CD4-positive, alpha-beta T cell treated with Interleukin-1 beta for 1 hour (primary cell): ENCODE measurements at regions not wholly inside any gene's neighbourhood (a gene's known extent, or its start where the extent isn't known, plus 50 kb on each side); places are given as distances from the start of the nearest gene placed in this dataset.
"Not testable (repeated sequence)": the region's sequence is repeated elsewhere in the genome, so short reads cannot be mapped to it uniquely, and the experiment has no call there.

ENCODE experiments used
- DNase-seq, 2 donors: peaks; one replicate each; pipeline ENCODE4 v3.0.0-alpha.2; 2020 to 2022

DNA sequence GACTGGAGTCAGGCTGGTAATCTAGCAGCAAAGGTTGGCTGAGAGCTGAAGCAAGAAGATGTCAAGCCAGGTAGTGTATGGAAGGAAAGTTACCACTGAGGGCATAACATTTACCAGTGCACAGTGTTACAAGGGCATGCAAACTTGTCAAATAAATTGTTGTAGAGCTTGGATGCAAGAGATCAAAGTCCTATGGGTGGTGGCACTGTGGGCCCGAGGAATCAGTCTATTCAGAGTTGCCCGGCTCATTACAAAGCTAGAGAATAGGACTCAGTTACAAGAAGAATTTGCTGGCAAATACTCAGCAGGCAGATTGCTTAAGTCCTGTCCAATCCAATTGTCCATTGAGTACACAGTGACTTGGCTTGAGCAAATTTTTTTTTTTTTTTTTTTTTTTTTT is 2043.8 kb downstream of the ARAP2 start:
- DNase-seq = no peak

DNA sequence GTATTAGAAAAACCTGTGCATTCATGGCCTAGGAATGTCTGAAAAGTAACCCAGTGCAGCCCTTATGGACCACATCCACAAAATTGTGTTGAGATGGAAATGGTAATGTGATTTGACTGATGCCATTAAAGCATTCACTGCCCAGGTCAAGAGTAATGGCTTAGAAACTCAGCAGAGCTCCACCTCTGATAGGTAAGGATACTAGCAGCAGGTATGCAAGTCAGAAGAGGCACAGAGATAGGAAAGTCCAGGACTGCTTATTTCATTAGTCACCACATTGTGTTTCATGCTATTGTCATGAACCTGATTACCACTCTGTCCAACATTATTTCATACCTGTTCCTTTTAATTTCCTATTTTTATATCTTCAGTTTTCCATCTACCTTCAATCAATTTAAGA is 2042.2 kb downstream of the ARAP2 start:
- DNase-seq = no peak

DNA sequence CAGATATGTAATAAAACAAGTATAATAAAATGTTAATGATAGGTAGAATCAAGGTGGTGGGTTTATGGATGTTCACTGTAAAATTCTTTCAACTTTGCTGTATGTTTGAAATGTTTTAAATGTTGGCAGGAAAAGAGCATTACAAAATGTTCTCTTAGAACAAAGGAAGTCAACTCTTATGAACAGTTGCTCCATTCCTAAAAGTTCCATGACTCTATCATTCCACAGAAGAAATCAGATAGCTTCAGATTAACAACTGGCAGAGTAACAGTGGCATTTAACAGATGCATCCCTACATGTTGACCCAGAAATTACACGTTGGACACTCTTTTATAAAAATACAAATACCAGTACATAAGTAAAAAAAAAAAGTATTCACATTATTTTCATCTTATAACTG is 2023.7 kb downstream of the ARAP2 start:
- no peak for DNase-seq

DNA sequence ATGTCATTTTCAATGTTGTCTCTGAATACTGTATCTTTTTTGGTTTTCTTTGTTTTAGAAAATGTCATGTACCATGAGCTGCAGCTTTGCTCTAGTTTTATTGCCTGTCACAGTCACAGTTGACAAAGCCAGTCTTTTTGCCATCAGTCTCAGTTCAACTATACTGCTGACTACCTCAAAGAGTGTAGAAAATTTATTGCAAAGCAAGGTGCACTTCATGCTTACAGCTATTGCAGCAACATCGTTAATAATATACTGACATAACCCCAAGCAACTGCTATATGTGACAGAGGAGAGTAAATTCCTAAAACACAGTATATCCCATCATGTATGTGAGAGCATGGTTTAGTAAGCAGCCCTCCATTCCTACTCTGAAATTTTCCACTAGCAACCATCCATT is 2022.3 kb downstream of the ARAP2 start:
- DNase-seq = no peak

DNA sequence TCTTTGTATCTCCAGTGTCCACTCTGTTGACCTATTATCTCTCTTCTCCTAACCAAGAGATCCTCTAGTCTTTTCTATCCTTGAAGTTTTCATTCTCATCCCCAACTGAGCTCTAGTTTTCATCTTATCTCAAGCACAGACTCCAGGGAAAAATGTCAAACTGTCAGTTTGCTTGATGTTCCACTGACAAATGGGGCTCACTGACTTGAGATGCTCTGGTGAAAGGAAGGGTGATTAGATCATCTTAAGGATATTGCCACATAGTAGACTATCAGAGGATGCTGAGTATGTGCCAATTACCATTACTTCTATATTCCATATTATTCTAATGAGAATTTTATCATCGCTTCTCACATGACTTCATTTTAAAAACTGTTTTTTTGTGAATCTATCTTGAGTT is 2008.2 kb downstream of the ARAP2 start:
- DNase-seq = no peak

DNA sequence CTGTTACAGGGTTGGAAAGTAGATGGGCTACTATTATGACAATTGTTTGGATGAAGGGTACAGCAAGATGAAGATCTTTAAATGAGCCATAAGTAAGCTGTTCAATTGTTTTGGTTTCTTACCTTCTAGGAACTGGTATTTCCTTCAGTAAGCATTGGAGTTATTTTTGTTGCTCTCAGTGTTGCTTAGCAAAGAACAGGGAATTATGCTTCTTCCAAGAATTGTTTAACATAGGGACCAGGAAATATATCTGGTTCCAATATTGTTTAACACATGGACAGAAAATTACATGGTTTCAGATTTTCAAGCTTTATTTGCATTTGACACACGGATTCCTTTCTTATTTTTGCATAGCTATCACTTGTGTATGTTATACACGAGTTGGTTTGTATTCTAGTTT is 1999.0 kb downstream of the ARAP2 start:
- DNase-seq = no peak

DNA sequence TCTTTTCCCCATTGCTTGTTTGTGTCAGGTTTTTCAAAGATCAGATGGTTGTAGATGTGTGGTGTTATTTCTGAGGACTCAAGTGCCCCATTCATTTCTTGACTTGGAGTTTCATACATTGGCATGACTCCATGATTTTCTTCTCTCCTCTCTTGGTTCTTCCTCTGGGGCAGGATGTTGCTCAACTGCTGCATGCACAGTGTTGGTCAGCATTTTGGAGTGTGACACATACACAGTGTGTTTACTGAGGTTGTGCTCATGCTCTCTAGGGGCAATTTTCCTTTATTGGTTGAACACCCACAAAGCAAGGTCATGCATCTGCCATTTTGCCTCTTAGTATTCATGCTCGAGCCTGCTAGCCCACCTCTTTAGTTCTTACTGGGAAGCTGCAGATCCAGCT is 1993.8 kb downstream of the ARAP2 start:
- no peak for DNase-seq

DNA sequence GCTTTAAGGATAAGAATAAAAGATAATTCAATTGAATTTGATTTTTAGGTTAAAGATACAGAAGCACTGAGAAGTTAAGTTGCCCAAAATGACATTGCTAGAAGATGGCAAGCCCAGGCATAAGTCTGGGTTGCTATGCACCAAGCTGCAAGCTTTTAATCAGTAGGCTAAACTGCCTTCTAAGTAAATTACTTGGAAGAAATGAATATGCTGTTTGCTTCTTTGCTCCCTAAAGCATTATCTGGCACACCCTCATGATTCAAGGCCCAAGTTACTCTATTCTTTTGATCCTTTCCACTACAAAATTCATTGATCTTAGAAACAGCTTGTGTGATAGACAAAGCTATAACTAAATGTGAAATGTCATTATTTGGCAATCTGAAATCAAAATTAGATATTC is 1991.1 kb downstream of the ARAP2 start:
- DNase-seq = no peak

DNA sequence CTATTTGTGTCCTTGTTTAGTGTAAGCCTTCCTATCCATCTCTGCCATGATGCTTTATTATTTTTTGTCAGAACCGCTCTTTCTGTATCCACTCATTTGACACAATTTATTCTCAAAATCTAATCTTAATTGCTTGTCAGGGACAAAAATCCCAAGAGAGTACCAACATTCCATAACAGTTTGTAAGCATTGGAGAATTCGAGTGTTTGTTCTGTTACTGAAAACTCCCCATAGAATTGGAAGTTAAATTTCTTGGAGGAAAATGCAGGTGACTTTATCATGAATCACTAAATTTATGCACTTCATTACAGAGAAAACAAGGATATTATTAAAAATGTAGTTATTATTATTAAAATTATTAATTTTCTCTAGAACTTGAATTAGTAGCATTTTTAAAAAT is 1986.1 kb downstream of the ARAP2 start:
- DNase-seq = no peak

DNA sequence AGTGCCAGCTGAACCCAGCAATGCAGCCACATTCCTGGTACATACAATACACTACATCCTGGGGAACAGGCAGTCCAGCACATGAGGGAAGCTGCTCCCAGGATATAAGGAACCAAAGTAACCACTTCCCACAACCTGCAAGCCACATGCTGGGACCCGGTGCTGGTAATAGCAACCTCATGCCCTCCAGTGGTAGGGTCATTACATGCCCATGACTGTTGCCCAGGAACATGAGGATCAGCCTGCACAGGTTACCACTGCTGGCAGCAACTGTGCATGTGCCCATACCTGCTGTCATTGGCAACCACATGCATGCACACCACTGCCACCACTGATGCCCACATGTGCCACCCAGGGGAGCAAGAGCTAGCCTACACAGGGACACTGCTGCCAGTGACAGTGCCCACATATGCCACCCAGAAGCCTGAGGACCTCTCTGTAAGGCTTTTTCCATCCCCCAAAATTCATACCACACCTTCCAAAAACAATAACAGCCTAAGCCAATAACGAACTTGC is 1982.5 kb downstream of the ARAP2 start:
- DNase-seq = no peak

DNA sequence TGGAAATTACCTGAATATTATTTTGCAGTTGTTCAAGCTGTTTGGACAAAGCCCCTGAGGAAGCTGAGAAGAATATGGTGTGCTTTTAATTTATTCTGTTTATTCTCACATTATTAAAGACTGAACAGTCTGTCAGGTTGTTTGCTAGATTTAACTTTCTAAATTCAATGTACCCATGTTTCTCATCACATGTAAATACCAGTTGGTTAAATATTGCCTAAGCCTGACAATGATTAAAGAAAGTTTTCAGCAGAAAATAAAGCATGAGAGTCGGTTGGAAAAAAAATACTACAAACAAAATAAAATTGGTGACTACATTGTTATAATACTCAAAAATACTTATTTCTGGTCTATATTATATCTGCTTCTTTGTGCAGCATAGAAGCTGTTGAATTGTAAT is 1974.7 kb downstream of the ARAP2 start:
- DNase-seq = no peak

DNA sequence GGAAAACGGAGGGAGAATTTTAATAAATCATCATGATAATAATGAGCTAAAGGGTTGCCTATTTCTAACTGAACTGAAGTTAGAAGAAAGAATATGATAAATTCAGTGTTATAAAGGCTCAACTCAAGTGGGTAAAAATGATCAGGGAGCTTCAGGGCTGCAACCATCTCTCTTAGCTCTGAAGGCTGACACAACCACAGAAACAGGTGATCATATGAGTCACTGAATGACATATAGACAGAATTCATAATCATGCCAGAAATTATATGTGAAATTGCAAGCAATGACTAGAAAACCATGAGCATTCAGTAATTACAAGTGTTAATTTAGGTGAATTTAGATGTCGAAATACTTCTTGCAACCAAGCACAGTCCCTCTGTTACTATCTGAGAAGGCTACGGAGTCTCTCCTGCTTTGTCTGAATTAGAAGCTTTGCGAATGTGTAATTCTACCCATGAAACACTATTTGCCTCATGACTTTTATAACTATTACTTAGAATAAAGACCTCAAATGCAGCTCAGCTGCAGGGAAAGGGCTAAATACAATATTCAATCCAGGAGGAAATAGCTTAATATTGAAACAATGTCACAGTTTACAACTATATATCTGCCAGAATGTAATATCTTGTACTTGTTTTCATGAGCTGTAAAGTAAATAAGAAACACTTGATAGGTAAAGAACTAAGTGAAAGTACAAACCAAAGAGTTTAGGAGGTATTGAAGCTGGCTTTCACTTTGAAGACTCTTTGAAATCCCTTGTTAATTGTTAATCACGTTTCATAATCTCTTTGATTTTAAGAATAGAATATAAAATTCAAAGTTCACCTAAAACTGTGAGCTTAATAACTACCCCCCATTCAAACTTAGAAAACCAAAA is 1972.6 kb downstream of the ARAP2 start:
- no peak for DNase-seq

DNA sequence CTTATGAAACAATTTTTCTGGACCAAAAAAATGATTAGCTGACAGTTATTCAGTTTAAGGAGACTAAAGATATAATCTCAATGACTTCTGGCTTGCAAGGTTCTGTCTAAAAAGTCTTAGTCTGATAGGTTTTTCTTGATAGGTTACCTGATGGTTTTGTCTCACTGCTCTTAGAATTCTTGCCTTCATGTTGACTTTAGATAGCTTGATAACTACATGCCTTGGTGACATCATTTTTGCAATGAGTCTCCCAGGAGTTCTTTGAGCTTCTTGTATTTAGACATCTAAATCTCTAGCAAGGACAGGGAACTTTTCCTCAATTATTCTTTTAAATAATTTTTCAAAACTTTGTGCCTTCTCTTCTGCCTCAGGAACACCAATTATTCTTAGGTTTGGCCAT is 1965.3 kb downstream of the ARAP2 start:
- DNase-seq = no peak

DNA sequence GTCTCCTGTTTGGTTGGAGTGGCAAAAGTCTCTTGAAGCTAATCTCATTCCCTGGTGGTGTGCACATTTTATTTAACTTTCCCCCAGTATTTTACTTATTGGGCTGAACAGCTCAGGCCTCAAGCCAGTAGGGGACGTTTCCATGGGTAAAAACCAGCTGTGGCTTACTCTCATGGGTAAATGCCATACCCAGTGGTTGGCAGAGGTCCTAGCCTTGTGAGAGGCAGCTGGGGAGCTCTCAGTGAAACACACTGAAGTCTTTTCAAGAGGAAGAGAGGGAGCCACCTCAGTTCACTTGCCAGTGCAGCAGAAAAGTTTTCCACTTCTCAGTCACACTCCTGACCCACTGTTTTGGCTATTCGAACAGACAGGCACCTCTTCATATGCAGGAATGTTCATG is 1964.2 kb downstream of the ARAP2 start:
- DNase-seq = no peak

DNA sequence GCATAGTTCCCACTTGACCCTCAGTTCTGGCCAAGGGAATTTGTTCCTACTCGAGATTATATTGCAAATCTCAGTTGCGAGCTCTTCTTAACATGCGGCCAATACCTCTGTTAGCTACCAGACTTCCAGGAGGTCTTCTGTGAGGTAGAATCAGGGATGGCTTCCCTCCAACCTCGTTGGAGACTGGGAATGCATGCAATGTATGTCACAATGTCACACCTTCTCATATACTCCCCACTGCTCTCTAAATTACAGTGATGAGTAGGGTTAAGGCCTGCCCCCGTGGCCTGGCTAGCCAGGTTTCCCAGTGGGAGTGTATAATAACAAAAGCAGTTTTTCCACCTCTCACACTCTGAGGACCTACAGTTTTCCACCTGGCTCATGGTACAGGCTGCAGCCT is 1962.5 kb downstream of the ARAP2 start:
- DNase-seq = no peak

DNA sequence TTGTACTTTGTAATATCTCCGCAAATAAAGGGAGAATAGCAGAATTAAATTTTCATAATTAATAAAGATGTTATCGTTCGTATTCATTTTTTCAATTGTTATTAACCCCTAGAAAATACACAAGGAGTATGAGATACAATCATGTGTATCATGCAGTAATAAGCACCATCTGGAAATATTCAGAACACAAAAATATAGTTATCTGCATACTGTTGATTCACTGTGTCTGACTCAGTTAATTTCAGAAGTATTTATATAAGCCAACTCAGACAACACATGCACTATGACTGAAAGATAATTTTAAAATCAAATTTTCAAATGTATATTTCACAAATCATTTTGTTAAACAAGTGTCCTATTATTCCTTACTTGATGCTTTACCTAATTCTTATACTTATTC is 1954.8 kb downstream of the ARAP2 start:
- no peak for DNase-seq

DNA sequence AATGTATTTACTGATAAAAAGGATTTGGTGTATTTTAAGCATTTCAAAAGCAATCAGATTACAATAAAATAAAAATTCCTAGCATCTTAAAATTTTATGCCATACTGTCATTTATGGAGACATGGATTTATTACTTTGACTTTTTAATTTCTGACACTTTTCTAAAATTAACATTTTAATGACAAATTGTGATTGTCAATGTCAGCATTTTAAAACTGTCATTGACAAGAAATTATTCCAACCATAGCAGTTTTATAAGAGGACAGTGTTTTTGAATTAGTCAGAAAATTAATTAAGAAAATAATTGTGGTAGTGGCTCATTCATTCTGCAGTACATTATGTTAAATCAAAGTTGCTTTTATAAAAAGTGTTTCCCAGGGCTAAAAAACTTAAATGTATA is 1954.4 kb downstream of the ARAP2 start:
- no peak for DNase-seq

DNA sequence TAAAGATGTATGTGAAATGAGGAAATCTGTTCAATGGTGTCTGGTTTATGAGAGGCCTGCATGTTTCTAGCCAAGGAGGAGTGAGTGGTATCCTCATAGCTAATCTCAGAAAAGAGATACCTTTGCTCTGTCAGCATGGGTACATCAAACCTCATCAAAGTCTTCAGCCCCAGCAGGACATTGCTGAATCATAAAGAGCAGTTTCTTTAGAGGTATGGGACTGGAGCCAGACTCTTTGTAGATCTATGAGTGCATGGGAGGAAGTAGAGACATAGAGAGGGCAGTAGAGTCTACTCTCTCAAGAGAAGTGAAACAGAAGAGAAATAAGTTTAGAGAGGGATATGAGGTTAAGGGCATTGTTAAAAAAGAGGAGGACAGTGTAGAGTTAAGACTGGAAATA is 1950.9 kb downstream of the ARAP2 start:
- DNase-seq = no peak

DNA sequence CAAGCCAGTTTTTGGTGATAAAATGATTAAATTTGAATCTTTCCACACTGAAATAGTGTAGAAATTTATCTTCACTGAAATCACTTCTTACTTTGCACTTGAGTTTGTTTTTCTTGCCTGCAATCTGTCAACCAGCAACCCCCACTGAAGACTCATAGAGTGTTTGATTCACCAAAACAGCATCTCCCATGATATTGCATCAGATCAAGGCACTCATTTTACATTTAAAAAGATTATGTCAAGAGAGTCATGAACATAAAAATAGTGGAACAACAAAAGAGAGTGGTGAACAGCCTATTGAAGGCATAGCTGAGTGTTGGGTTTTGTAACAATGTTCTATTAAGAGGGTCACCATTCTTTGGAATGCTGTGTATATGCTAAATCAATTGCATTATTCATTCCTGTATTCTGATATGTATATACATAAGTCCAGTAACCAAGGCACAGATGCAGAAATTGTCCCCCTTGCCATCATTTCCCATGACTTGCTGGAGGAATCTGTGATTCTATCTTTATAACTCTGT is 1934.9 kb downstream of the ARAP2 start:
- no peak for DNase-seq

DNA sequence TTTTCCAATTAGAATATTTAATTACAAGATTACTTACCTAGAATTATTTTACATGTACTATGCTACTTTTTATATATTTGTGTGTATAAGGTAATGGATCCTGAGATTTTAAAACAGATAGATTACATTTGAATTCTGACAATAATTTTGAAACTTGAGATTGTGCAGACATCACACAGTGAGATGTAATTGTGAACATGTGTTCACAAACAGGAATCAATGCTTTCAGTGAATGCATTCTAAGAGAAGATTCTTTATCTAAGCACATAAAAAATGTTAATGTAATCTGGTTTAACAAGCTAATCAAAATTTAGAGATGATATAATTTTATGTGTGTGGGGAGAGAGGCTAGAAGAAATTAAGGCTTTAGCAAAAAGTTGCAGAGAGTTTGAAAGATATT is 1925.5 kb downstream of the ARAP2 start:
- DNase-seq = no peak

DNA sequence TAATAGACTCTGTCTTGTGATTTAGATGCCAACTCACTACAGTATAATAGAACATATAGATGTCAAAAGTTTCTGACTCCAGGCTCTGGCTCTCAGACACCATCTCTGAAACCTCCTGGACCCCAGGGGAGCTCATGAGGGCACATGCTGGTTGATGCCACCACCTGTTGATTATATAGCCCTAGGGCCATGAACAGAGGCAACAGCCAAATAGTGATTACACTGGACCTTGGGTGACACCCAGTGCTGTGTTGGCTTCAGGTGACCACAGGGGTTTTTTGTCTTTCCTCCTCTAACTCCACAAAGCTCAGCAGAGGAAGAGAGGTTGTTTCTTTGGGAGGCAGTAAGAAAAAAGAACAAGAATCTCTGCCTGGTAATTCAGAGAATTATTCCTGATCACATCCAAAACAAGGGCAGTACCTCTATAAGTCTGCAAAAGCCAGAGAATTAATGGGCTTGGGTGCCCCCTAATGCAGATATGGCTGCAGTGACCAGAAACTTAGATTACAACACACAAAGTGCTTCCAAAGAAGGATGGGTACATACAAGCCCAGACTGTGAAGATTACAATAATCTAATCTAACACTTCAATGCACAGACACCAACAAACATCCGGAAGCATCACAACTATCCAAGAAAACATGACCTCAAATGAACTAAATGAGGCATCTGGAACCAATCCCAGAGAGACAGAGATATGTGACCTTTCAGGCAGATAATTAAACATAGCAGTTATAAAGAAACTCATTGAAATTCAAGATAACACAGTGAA is 1920.6 kb downstream of the ARAP2 start:
- DNase-seq = no peak

DNA sequence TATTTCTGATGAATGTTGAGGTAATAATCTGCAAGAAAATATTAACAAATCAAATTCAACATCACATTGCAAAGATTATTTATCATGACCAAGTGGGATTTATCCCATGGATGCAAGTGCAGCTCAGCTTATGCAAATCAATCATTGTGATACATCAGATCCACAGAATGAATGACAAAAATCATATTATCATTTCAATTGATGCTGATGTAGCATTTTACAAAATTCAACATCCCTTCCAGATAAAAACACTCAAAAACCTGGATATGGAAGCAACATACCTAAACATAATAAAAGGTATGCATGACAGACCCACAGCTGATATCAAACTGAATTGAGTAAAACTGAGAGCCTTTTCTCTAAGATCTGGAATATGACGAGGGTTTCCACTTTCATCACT is 1915.4 kb downstream of the ARAP2 start:
- no peak for DNase-seq

DNA sequence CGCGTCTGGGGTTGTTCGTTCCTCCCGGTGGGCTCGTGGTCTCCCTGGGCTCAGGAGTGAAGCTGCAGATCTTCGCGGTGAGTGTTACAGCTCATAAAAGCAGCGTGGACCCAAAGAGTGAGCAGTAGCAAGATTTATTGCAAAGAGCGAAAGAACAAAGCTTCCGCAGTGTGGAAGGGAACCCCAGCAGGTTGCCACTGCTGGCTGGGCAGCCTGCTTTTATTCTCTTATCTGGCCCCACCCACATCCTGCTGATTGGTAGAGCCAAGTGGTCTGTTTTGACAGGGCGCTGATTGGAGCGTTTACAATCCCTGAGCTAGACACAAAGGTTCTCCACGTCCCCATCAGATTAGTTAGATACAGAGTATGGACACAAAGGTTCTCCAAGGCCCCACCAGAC is 1909.2 kb downstream of the ARAP2 start:
- not testable (repeated sequence) for DNase-seq

DNA sequence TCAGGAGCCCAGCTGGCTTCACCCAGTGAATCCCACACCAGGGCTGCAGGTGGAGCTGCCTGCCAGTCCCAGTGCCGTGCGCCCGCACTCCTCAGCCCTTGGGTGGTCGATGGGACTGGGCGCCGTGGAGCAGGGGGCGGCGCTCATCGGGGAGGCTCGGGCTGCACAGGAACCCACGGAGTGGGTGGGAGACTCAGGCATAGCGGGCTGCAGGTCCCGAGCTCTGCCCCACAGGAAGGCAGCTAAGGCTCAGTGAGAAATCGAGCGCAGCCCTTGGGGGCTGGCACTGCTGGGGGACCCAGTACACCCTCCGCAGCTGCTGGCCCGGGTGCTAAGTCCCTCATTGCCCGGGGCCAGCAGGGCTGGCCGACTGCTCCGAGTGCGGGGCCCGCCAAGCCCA is 1908.8 kb downstream of the ARAP2 start:
- DNase-seq = not testable (repeated sequence)
